ACC112 (cell line): ENCODE measurements at regions not wholly inside any gene's neighbourhood (a gene's known extent, or its start where the extent isn't known, plus 50 kb on each side); places are given as distances from the start of the nearest gene placed in this dataset.

Source experiments
- H2AFZ ChIP-seq: fragments of 200-600 bp; sonication (generic); one replicate; pipeline ENCODE4 v1.6.0; 2017; ENCODE audit warnings: antibody characterized with exemption, low read length; ENCODE audit not compliant: unreplicated experiment
- H3K27ac ChIP-seq: fragments of 200-600 bp; sonication (generic); 2 replicates; pipeline ENCODE4 v1.5.1; 2014; ENCODE audit warnings: low read depth, mild to moderate bottlenecking, antibody characterized with exemption, low read length, moderate library complexity
- H3K27me3 ChIP-seq: fragments of 200-600 bp; sonication (generic); 2 replicates; pipeline ENCODE4 v1.6.1; 2014; ENCODE audit warnings: mild to moderate bottlenecking, antibody characterized with exemption, low read length, moderate library complexity, mixed read lengths; ENCODE audit not compliant: insufficient read depth
- H3K36me3 ChIP-seq: fragments of 200-600 bp; sonication (generic); 2 replicates; pipeline ENCODE4 v1.6.1; 2016; ENCODE audit warnings: mild to moderate bottlenecking, antibody characterized with exemption, low read length, moderate library complexity, mixed read lengths; ENCODE audit not compliant: insufficient read depth
- H3K4me1 ChIP-seq: fragments of 200-600 bp; sonication (generic); one replicate; pipeline ENCODE4 v1.6.1; 2016; ENCODE audit warnings: low read length, mixed read lengths; ENCODE audit not compliant: insufficient read depth, unreplicated experiment, control insufficient read depth
- H3K4me3 ChIP-seq: fragments of 200-600 bp; sonication (generic); 2 replicates; pipeline ENCODE4 v1.5.1; 2014; ENCODE audit warnings: mild to moderate bottlenecking, low read depth, low read length
- H3K79me2 ChIP-seq: fragments of 200-600 bp; sonication (generic); one replicate; pipeline ENCODE4 v1.6.0; 2016; ENCODE audit warnings: low read length; ENCODE audit not compliant: control insufficient read depth, unreplicated experiment, insufficient read depth

- Histone ChIP-seq H3K4me1 (peaks cover 6% of the 10 kb centered on the region), H2AFZ (no peak overlapping the region), H3K36me3 (no peaks in the 10 kb centered on the region), H3K4me3 (no peak overlapping the region), H3K79me2 (no peaks in the 10 kb centered on the region), H3K27ac (no peak overlapping the region), H3K27me3 (no peaks in the 10 kb centered on the region)
Measured at GRCh38 chr6:3940703-3941102, 91.5 kb downstream of the FAM50B start.

GRCh38 chr6:3943331-3943765 is 94.2 kb downstream of the FAM50B start:
- Histone ChIP-seq H3K36me3 (no peaks in the 10 kb centered on the region), H3K27me3 (no peaks in the 10 kb centered on the region), H2AFZ (no peak overlapping the region), H3K4me1 (peaks cover 6% of the 10 kb centered on the region), H3K4me3 (no peak overlapping the region), H3K27ac (no peak overlapping the region), H3K79me2 (no peaks in the 10 kb centered on the region)

GRCh38 chr6:3944246-3944645 is 95.1 kb downstream of the FAM50B start:
- Histone ChIP-seq H3K36me3 (no peaks in the 10 kb centered on the region), H3K27ac (no peak overlapping the region), H2AFZ (no peak overlapping the region), H3K4me1 (peaks cover 6% of the 10 kb centered on the region), H3K4me3 (no peak overlapping the region), H3K27me3 (no peaks in the 10 kb centered on the region), H3K79me2 (no peaks in the 10 kb centered on the region)

- no peak overlapping the region for H3K27ac ChIP-seq
- H2AFZ ChIP-seq = no peak overlapping the region
- no peaks in the 10 kb centered on the region for H3K36me3 ChIP-seq
- peaks cover 6% of the 10 kb centered on the region for H3K4me1 ChIP-seq
- H3K27me3 ChIP-seq = no peaks in the 10 kb centered on the region
- H3K4me3 ChIP-seq = no peak overlapping the region
- H3K79me2 ChIP-seq = no peaks in the 10 kb centered on the region
Measured at GRCh38 chr6:3946778-3947177, 97.6 kb downstream of the FAM50B start.

GRCh38 chr6:3948866-3949265 is 99.7 kb downstream of the FAM50B start:
- Histone ChIP-seq H3K27ac (no peak overlapping the region), H3K27me3 (no peaks in the 10 kb centered on the region), H2AFZ (no peak overlapping the region), H3K79me2 (no peaks in the 10 kb centered on the region), H3K36me3 (no peaks in the 10 kb centered on the region), H3K4me1 (peaks cover 6% of the 10 kb centered on the region), H3K4me3 (no peak overlapping the region)

- no peak overlapping the region for H2AFZ ChIP-seq
- no peaks in the 10 kb centered on the region for H3K27me3 ChIP-seq
- no peaks in the 10 kb centered on the region for H3K36me3 ChIP-seq
- no peak overlapping the region for H3K4me3 ChIP-seq
- no peak overlapping the region for H3K27ac ChIP-seq
- no peaks in the 10 kb centered on the region for H3K79me2 ChIP-seq
- H3K4me1 ChIP-seq = peaks cover 6% of the 10 kb centered on the region
Measured at GRCh38 chr6:3949521-3949920, 100.3 kb downstream of the FAM50B start.

- H3K4me3 ChIP-seq = no peak overlapping the region
- H2AFZ ChIP-seq = no peak overlapping the region
- no peaks in the 10 kb centered on the region for H3K27me3 ChIP-seq
- H3K79me2 ChIP-seq = no peaks in the 10 kb centered on the region
- no peak overlapping the region for H3K27ac ChIP-seq
- no peaks in the 10 kb centered on the region for H3K4me1 ChIP-seq
- H3K36me3 ChIP-seq = no peaks in the 10 kb centered on the region
Measured at GRCh38 chr6:3956054-3956453, 106.9 kb downstream of the FAM50B start.

- no peak overlapping the region for H2AFZ ChIP-seq
- no peaks in the 10 kb centered on the region for H3K27me3 ChIP-seq
- H3K4me1 ChIP-seq = peaks cover under 1% of the 10 kb centered on the region
- no peak overlapping the region for H3K4me3 ChIP-seq
- no peaks in the 10 kb centered on the region for H3K36me3 ChIP-seq
- no peaks in the 10 kb centered on the region for H3K79me2 ChIP-seq
- H3K27ac ChIP-seq = no peak overlapping the region
Measured at GRCh38 chr6:3957321-3957720, 108.1 kb downstream of the FAM50B start.

- no peak overlapping the region for H3K27ac ChIP-seq
- peaks cover 10% of the 10 kb centered on the region for H3K4me1 ChIP-seq
- no peak overlapping the region for H2AFZ ChIP-seq
- H3K79me2 ChIP-seq = no peaks in the 10 kb centered on the region
- no peaks in the 10 kb centered on the region for H3K27me3 ChIP-seq
- H3K4me3 ChIP-seq = no peak overlapping the region
- H3K36me3 ChIP-seq = no peaks in the 10 kb centered on the region
Measured at GRCh38 chr6:3958255-3958654, 109.1 kb downstream of the FAM50B start.

GRCh38 chr6:3959385-3959784 is 110.2 kb downstream of the FAM50B start:
- Histone ChIP-seq H3K27me3 (no peaks in the 10 kb centered on the region), H3K27ac (no peak overlapping the region), H3K4me3 (no peak overlapping the region), H2AFZ (no peak overlapping the region), H3K4me1 (peaks cover 15% of the 10 kb centered on the region), H3K36me3 (no peaks in the 10 kb centered on the region), H3K79me2 (no peaks in the 10 kb centered on the region)

- peaks cover 19% of the 10 kb centered on the region for H3K4me1 ChIP-seq
- no peaks in the 10 kb centered on the region for H3K27me3 ChIP-seq
- H3K36me3 ChIP-seq = no peaks in the 10 kb centered on the region
- H3K4me3 ChIP-seq = no peak overlapping the region
- no peak overlapping the region for H2AFZ ChIP-seq
- H3K27ac ChIP-seq = no peak overlapping the region
- no peaks in the 10 kb centered on the region for H3K79me2 ChIP-seq
Measured at GRCh38 chr6:3960754-3961361, 111.7 kb downstream of the FAM50B start.
